H1 (cell line): ENCODE measurements at regions not wholly inside any gene's neighbourhood (a gene's known extent, or its start where the extent isn't known, plus 50 kb on each side); places are given as distances from the start of the nearest gene placed in this dataset.

Experiments
- CTCF ChIA-PET: fragments of 300-600 bp; sonication (Branson Sonifier 250); formaldehyde crosslinking; loops from one replicate; lab custom pipeline; 2021; ENCODE audit not compliant: partially characterized antibody; lab: Charles Lee
- POLR2A ChIA-PET: fragments of 300-600 bp; sonication (Branson Sonifier 250); formaldehyde crosslinking; loops from one replicate; lab custom pipeline; 2021; ENCODE audit warnings: inconsistent platforms; ENCODE audit not compliant: partially characterized antibody; lab: Charles Lee
- DNase-seq, 2 experiments: peaks; one replicate each; pipeline versions ENCODE4 v3.0.0 to v3.0.0-alpha.2; 2010 to 2022; ENCODE audit warnings: low spot score in 2 of 2, low read depth in 1 of 2, mixed read lengths in 1 of 2
- FAIRE-seq: peaks from 2 replicates; lab custom pipeline; 2011; peaks lifted over from hg19 to GRCh38; lab: Jason Lieb, UNC
- H2AFZ ChIP-seq: 2 replicates; pipeline ENCODE4 v1.8.1; 2012; ENCODE audit warnings: low read length, inconsistent platforms
- H2AK5ac ChIP-seq: 2 replicates; pipeline ENCODE4 v1.6.1; 2013; ENCODE audit warnings: low read depth, low read length
- H2BK120ac ChIP-seq: replicated peaks from 2 replicates; pipeline ENCODE3; 2013; ENCODE audit warnings: low read depth, low read length, inconsistent platforms
- H2BK12ac ChIP-seq: 2 replicates; pipeline ENCODE4 v1.6.1; 2013; ENCODE audit warnings: low read depth, low read length
- H2BK15ac ChIP-seq: 2 replicates; pipeline ENCODE4 v1.6.1; 2013; ENCODE audit warnings: low read length
- H2BK20ac ChIP-seq: 2 replicates; pipeline ENCODE4 v1.6.1; 2013; ENCODE audit warnings: low read length
- H2BK5ac ChIP-seq: 2 replicates; pipeline ENCODE4 v1.6.1; 2013; ENCODE audit warnings: low read depth, low read length
- H3K14ac ChIP-seq: 2 replicates; pipeline ENCODE4 v1.6.1; 2013; ENCODE audit warnings: inconsistent platforms; ENCODE audit not compliant: insufficient read length
- H3K18ac ChIP-seq: 2 replicates; pipeline ENCODE4 v1.6.1; 2013; ENCODE audit warnings: low read length; ENCODE audit errors: extremely low read depth
- H3K23ac ChIP-seq: 2 replicates; pipeline ENCODE4 v1.6.1; 2013; ENCODE audit warnings: inconsistent platforms; ENCODE audit not compliant: insufficient read length
- H3K23me2 ChIP-seq: 2 replicates; pipeline ENCODE4 v1.6.1; 2013; ENCODE audit warnings: low read depth, low read length
- H3K27ac ChIP-seq: 2 replicates; pipeline ENCODE4 v1.6.1; 2011; ENCODE audit warnings: low read depth, low read length, inconsistent platforms
- H3K27me3 ChIP-seq, 4 experiments: replicated peaks in 1 of 4; 1 replicate in 1 of 4; 2 replicates in 3 of 4; pipeline versions ENCODE4 v1.6.1 to v1.8.1; 2011 to 2013; ENCODE audit warnings: low read length in 3 of 4, mild to moderate bottlenecking in 3 of 4, inconsistent platforms in 2 of 4, mixed read lengths in 2 of 4, moderate library complexity in 1 of 4; ENCODE audit not compliant: control insufficient read depth in 3 of 4, insufficient read depth in 3 of 4; ENCODE audit errors: extremely low read depth in 1 of 4
- H3K36me3 ChIP-seq, 4 experiments: 2 replicates each; pipeline versions ENCODE4 v1.6.1 to v1.8.1; 2011 to 2013; ENCODE audit warnings: mild to moderate bottlenecking in 4 of 4, low read length in 3 of 4, moderate library complexity in 2 of 4, control low read depth in 1 of 4, inconsistent platforms in 1 of 4; ENCODE audit not compliant: insufficient read depth in 4 of 4, control insufficient read depth in 2 of 4
- H3K4ac ChIP-seq: replicated peaks from 2 replicates; pipeline ENCODE3; 2013; ENCODE audit warnings: low read length, low read depth, mixed read lengths, inconsistent platforms; ENCODE audit not compliant: insufficient read length
- H3K4me1 ChIP-seq, 4 experiments: replicated peaks in 1 of 4; 1 replicate in 1 of 4; 2 replicates in 3 of 4; pipeline versions ENCODE4 v1.6.1 to v1.8.1; 2011 to 2013; ENCODE audit warnings: low read length in 3 of 4, inconsistent platforms in 2 of 4, mixed read lengths in 1 of 4; ENCODE audit not compliant: insufficient read depth in 4 of 4, control insufficient read depth in 3 of 4
- H3K4me2 ChIP-seq, 2 experiments: 2 replicates each; pipeline versions ENCODE4 v1.6.1 to v1.8.1; 2011 to 2013; ENCODE audit warnings: low read depth in 2 of 2, low read length in 2 of 2, control low read depth in 1 of 2, inconsistent platforms in 1 of 2, mild to moderate bottlenecking in 1 of 2; ENCODE audit not compliant: insufficient read depth in 1 of 2
- H3K4me3 ChIP-seq, 4 experiments: fragments of 200-600, 300-600 bp in 1 of 4; sonication (generic), shearing (Covaris generic), sonication (Bioruptor Twin) in 1 of 4; 2 replicates each; pipeline versions ENCODE4 v1.5.1 to v1.8.1; 2011 to 2016; ENCODE audit warnings: low read length in 4 of 4, low read depth in 3 of 4, control low read depth in 2 of 4, inconsistent platforms in 2 of 4, mild to moderate bottlenecking in 2 of 4, mixed read lengths in 1 of 4, moderate library complexity in 1 of 4; ENCODE audit not compliant: insufficient read depth in 2 of 4; ENCODE audit errors: extremely low read depth in 1 of 4
- H3K56ac ChIP-seq: replicated peaks from 2 replicates; pipeline ENCODE3; 2013; ENCODE audit warnings: low read depth, mild to moderate bottlenecking, mixed read lengths, low read length, inconsistent platforms; ENCODE audit not compliant: insufficient read length
- H3K79me1 ChIP-seq: 2 replicates; pipeline ENCODE4 v1.6.1; 2013; ENCODE audit warnings: low read depth, low read length, control low read depth
- H3K79me2 ChIP-seq, 2 experiments: 2 replicates each; pipeline versions ENCODE4 v1.6.1 to v1.8.1; 2012 to 2013; ENCODE audit warnings: low read length in 2 of 2, mild to moderate bottlenecking in 2 of 2, inconsistent platforms in 1 of 2; ENCODE audit not compliant: insufficient read depth in 2 of 2, control insufficient read depth in 1 of 2
- H3K9ac ChIP-seq, 4 experiments: replicated peaks in 1 of 4; 1 replicate in 1 of 4; 2 replicates in 3 of 4; pipeline versions ENCODE4 v1.6.1 to v1.8.1; 2011 to 2013; ENCODE audit warnings: low read depth in 3 of 4, low read length in 3 of 4, control low read depth in 2 of 4, mild to moderate bottlenecking in 2 of 4, moderate library complexity in 2 of 4, inconsistent platforms in 1 of 4; ENCODE audit errors: extremely low read depth in 1 of 4
- H3K9me3 ChIP-seq, 2 experiments: 2 replicates each; pipeline versions ENCODE4 v1.6.1 to v1.8.1; 2012 to 2013; ENCODE audit warnings: mild to moderate bottlenecking in 2 of 2, moderate library complexity in 2 of 2, control low read depth in 1 of 2, inconsistent platforms in 1 of 2, low read depth in 1 of 2, low read length in 1 of 2, mixed read lengths in 1 of 2; ENCODE audit not compliant: insufficient read depth in 2 of 2
- H4K20me1 ChIP-seq, 2 experiments: replicated peaks in 1 of 2; 2 replicates each; pipeline versions ENCODE3 to v1.8.1; 2011 to 2013; ENCODE audit warnings: inconsistent platforms in 2 of 2, low read length in 2 of 2, mild to moderate bottlenecking in 1 of 2; ENCODE audit not compliant: insufficient read depth in 2 of 2, control insufficient read depth in 1 of 2
- H4K5ac ChIP-seq: 2 replicates; pipeline ENCODE4 v1.6.1; 2013; ENCODE audit warnings: low read length, low read depth, mixed read lengths, inconsistent platforms; ENCODE audit not compliant: insufficient read length
- H4K8ac ChIP-seq: 2 replicates; pipeline ENCODE4 v1.8.0; 2013; ENCODE audit warnings: mild to moderate bottlenecking, moderate library complexity, low read length, inconsistent platforms; ENCODE audit not compliant: insufficient read depth; ENCODE audit errors: extremely low read depth
- H4K91ac ChIP-seq: replicated peaks from 2 replicates; pipeline ENCODE3; 2013; ENCODE audit warnings: low read length, mixed read lengths, inconsistent platforms; ENCODE audit not compliant: insufficient read length
- CHD2 ChIP-seq: IDR thresholded peaks from 2 replicates; pipeline ENCODE4 v1.6.1; 2012; ENCODE audit warnings: low read length, improper control_type of control experiment
- CREB1 ChIP-seq: IDR thresholded peaks from 2 replicates; pipeline ENCODE4 v1.6.1; 2012; ENCODE audit warnings: inconsistent platforms
- HDAC2 ChIP-seq, 2 experiments: fragments of 300-600 bp in 1 of 2; sonication (generic) in 1 of 2; IDR thresholded peaks; 2 replicates each; pipeline ENCODE4 v1.6.1; 2011 to 2012; ENCODE audit warnings: low read depth in 2 of 2, low read length in 2 of 2, mild to moderate bottlenecking in 2 of 2, moderate library complexity in 2 of 2, borderline replicate concordance in 1 of 2, inconsistent platforms in 1 of 2
- HDAC6 ChIP-seq: IDR thresholded peaks from one replicate; pipeline ENCODE4 v1.7.1; 2012; ENCODE audit warnings: low read depth, mild to moderate bottlenecking, inconsistent platforms, low read length, moderate library complexity
- PHF8 ChIP-seq: fragments of 200-600 bp; sonication (generic); conservative IDR thresholded peaks from 2 replicates; pipeline ENCODE4 v1.7.1; 2012; ENCODE audit warnings: low read depth, mild to moderate bottlenecking, inconsistent platforms, low read length, moderate library complexity
- POLR2AphosphoS5 ChIP-seq: IDR thresholded peaks from 2 replicates; pipeline ENCODE4 v1.6.1; 2011; ENCODE audit warnings: low read depth, low read length
- RAD21 ChIP-seq, 2 experiments: IDR thresholded peaks in 1 of 2; conservative IDR thresholded peaks in 1 of 2; 2 replicates each; pipeline ENCODE4 v1.6.1; 2011; ENCODE audit warnings: low read depth in 2 of 2, low read length in 2 of 2, improper control_type of control experiment in 1 of 2, inconsistent platforms in 1 of 2, mild to moderate bottlenecking in 1 of 2, moderate library complexity in 1 of 2
- SIRT6 ChIP-seq: IDR thresholded peaks from one replicate; pipeline ENCODE4 v1.7.1; 2012; ENCODE audit warnings: low read length, inconsistent platforms
- ZNF274 ChIP-seq: IDR thresholded peaks from 2 replicates; pipeline ENCODE4 v1.7.0; 2012; ENCODE audit warnings: low read length, borderline replicate concordance; ENCODE audit errors: extremely low read depth
- WGBS, 2 experiments: shearing (Covaris generic) in 1 of 2; methylation state at CpG; one replicate each; pipeline versions ENCODE4 v1.1.6 to v1.1.7; 2013 to 2015; ENCODE audit warnings: low lambda C conversion rate in 2 of 2, mixed read lengths in 2 of 2, inconsistent platforms in 1 of 2, low coverage in 1 of 2, missing lambda C conversion rate in 1 of 2; ENCODE audit not compliant: insufficient replicate concordance in 2 of 2, insufficient coverage in 1 of 2, insufficient read length in 1 of 2; ENCODE audit errors: extremely low coverage in 1 of 2, missing lambda C conversion rate in 1 of 2; 5-methylcytosine and 5-hydroxymethylcytosine counted together
- TF ChIP-seq, protein P1 (sequence below): IDR thresholded peaks from 2 replicates; pipeline ENCODE4 v1.6.1; 2011; ENCODE audit warnings: low read length, improper control_type of control experiment

DNA sequence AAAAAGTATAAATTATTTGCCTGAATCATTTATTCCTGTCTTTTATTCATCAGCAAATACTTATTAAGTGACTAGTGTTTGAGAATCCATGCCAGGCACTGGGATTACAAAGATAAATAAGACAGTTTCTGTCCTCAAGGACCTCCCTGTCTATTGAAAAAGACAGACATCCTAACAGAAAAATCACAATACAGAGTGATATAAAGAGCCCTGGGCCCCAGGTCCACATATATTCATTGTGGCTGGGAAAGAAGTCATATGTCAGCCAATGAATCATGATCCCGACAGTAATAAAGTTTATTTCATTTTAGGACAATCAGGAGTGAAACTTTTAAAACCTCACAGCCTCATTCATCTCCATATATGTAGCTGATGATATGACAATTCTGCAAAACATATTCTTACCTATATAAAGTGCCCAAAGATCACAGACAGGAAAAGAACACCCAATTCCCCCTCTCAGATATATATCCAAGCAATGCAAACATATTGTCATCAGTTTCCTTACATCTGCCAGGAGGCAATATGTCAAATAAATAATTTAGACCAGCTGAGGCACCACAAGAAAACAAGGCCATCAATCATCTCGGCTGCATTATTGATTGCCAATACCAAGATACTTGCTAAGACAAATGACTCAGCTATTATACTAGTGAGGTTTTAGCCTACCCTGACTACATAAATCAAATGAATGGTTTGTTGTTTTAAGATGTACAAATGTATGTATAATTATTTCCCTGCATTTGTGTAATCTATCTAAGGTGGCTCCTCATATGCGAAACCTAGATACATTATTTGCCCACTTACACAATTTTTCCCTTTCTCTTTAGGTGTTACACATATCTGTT is 590.9 kb upstream of the API5 start:
- no peak overlapping the region for H2BK5ac ChIP-seq
- no peak overlapping the region for H3K4ac ChIP-seq
- no peak overlapping the region for H3K56ac ChIP-seq
- H3K9me3 ChIP-seq = no peaks in the 10 kb centered on the region
- no peak overlapping the region for H3K9ac ChIP-seq
- H3K79me2 ChIP-seq = no peaks in the 10 kb centered on the region
- no peak overlapping the region for H4K5ac ChIP-seq
- H3K4me2 ChIP-seq = no peak overlapping the region
- TF ChIP-seq CHD2 (no peak), HDAC2 (IDR thresholded peaks at IDR 0.05; ENCODE audit: borderline replicate concordance in 1 of 2, low read depth in 2 of 2, low read length in 2 of 2) (no peak), ZNF274 (no peak), RAD21 (IDR thresholded peaks at IDR 0.05 in 1 of 2, conservative IDR thresholded peaks at IDR 0.05 in 1 of 2; ENCODE audit: low read depth in 2 of 2, low read length in 2 of 2) (no peak), CREB1 (no peak), POLR2AphosphoS5 (no peak), SIRT6 (no peak), HDAC6 (no peak), PHF8 (no peak)
- TF ChIP-seq, protein P1, sequence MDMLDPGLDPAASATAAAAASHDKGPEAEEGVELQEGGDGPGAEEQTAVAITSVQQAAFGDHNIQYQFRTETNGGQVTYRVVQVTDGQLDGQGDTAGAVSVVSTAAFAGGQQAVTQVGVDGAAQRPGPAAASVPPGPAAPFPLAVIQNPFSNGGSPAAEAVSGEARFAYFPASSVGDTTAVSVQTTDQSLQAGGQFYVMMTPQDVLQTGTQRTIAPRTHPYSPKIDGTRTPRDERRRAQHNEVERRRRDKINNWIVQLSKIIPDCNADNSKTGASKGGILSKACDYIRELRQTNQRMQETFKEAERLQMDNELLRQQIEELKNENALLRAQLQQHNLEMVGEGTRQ = no peak
- no peaks in the 10 kb centered on the region for H3K36me3 ChIP-seq
- no peaks in the 10 kb centered on the region for H3K79me1 ChIP-seq
- H3K4me3 ChIP-seq = no peak overlapping the region
- WGBS, 2 experiments = 92% methylated on average over 3 of the region's 3 CpGs; no CpG with 5 or more reads in 1 of the 2 experiments
- no peak overlapping the region for H3K23ac ChIP-seq
- no peaks in the 10 kb centered on the region for H3K27me3 ChIP-seq
- H2BK20ac ChIP-seq = no peak overlapping the region
- POLR2A ChIA-PET = no interaction called here
- no peak overlapping the region for H4K8ac ChIP-seq
- H3K23me2 ChIP-seq = no peaks in the 10 kb centered on the region
- H4K91ac ChIP-seq = no peak overlapping the region
- no peaks in the 10 kb centered on the region for H3K4me1 ChIP-seq
- H2AFZ ChIP-seq = no peak overlapping the region
- no peak overlapping the region for H2BK12ac ChIP-seq
- no peak overlapping the region for H2BK15ac ChIP-seq
- H2AK5ac ChIP-seq = no peak overlapping the region
- no peak overlapping the region for H3K27ac ChIP-seq
- CTCF ChIA-PET = no interaction called here
- DNase-seq = no peak
- FAIRE-seq = no peak
- no peak overlapping the region for H3K14ac ChIP-seq
- H2BK120ac ChIP-seq = no peak overlapping the region
- H3K18ac ChIP-seq = no peak overlapping the region
- H4K20me1 ChIP-seq = no peaks in the 10 kb centered on the region
